HCT116 (cell line): ENCODE measurements at regions not wholly inside any gene's neighbourhood (a gene's known extent, or its start where the extent isn't known, plus 50 kb on each side); places are given as distances from the start of the nearest gene placed in this dataset.

Experiments used
- ATAC-seq: fragments of 200-7000 bp; cut with Tn5 transposase; 2 replicates; pipeline ENCODE4 v1.9.1; 2020; ENCODE audit warnings: mild to moderate bottlenecking, moderate library complexity
- BruUV-seq: library from RNA; stranded (reverse); fragments of 400-500 nt; replicated peaks from 2 replicates; lab custom pipeline; 2021; lab: Mats Ljungman, UMichigan
- CTCF ChIA-PET: fragments of 300-600 bp; sonication (Branson Sonifier 250); formaldehyde crosslinking; loops from one replicate; lab custom pipeline; 2021; ENCODE audit warnings: antibody characterized with exemption; lab: Charles Lee
- POLR2A ChIA-PET: fragments of 300-600, 350-600 bp; sonication (Branson Sonifier 250); formaldehyde crosslinking; loops from one replicate; lab custom pipeline; 2021; ENCODE audit warnings: antibody characterized with exemption; lab: Charles Lee
- RAD21 ChIA-PET, 2 experiments: fragments of 300-600 bp; sonication (Branson Sonifier 250); formaldehyde crosslinking; loops; one replicate each; lab custom pipeline; 2023; ENCODE audit warnings: low total read pairs in 2 of 2; ENCODE audit not compliant: uncharacterized antibody in 2 of 2, unreplicated experiment in 2 of 2, low non-redundant PET in 1 of 2; lab: Charles Lee
- DNase-seq: peaks from one replicate; pipeline ENCODE4 v3.0.0-alpha.2; 2010; ENCODE audit warnings: low read depth, low spot score
- H2AFZ ChIP-seq: fragments of 200-600 bp; shearing (Covaris generic), sonication (generic); 2 replicates; pipeline ENCODE4 v1.6.1; 2017; ENCODE audit warnings: low read depth, mixed run types, mixed read lengths, antibody characterized with exemption, low read length; ENCODE audit not compliant: poor library complexity, severe bottlenecking
- H3K27ac ChIP-seq: 2 replicates; pipeline ENCODE4 v1.5.1; 2012; ENCODE audit warnings: low read depth, low read length
- H3K27me3 ChIP-seq: fragments of 200-600 bp; sonication (generic); 2 replicates; pipeline ENCODE4 v1.6.1; 2016; ENCODE audit warnings: mixed run types, low read length, mixed read lengths; ENCODE audit not compliant: insufficient read depth
- H3K36me3 ChIP-seq, 2 experiments: fragments of 200-500 bp in 1 of 2; fragments of 200-600 bp in 1 of 2; sonication (Bioruptor generic) in 1 of 2; sonication (generic) in 1 of 2; 2 replicates each; pipeline versions ENCODE4 v1.5.1 to v1.6.1; 2014 to 2016; ENCODE audit warnings: low read length in 2 of 2, inconsistent platforms in 1 of 2, mixed read lengths in 1 of 2, mixed run types in 1 of 2; ENCODE audit not compliant: insufficient read depth in 2 of 2, control insufficient read depth in 1 of 2
- H3K4me1 ChIP-seq, 2 experiments: fragments of 200-600 bp in 1 of 2; sonication (generic) in 1 of 2; 2 replicates each; pipeline versions ENCODE4 v1.5.1 to v1.6.1; 2012 to 2017; ENCODE audit warnings: low read length in 2 of 2, inconsistent platforms in 1 of 2, mild to moderate bottlenecking in 1 of 2, mixed read lengths in 1 of 2, mixed run types in 1 of 2, moderate library complexity in 1 of 2; ENCODE audit not compliant: insufficient read depth in 2 of 2, control insufficient read depth in 1 of 2
- H3K4me2 ChIP-seq: fragments of 200-600 bp; sonication (generic); 2 replicates; pipeline ENCODE4 v1.6.1; 2017; ENCODE audit warnings: mixed run types, low read length, mixed read lengths
- H3K4me3 ChIP-seq, 2 experiments: fragments of 200-600 bp in 1 of 2; sonication (generic) in 1 of 2; replicated peaks in 1 of 2; 2 replicates each; pipeline ENCODE4 v1.5.1; 2011 to 2016; ENCODE audit warnings: low read length in 2 of 2, control low read depth in 1 of 2, low read depth in 1 of 2, mild to moderate bottlenecking in 1 of 2, mixed read lengths in 1 of 2, mixed run types in 1 of 2
- H3K79me2 ChIP-seq: fragments of 200-600 bp; sonication (generic); 2 replicates; pipeline ENCODE4 v1.6.1; 2017; ENCODE audit warnings: mild to moderate bottlenecking, mixed run types, low read length, moderate library complexity, mixed read lengths; ENCODE audit not compliant: insufficient read depth
- H3K9ac ChIP-seq: fragments of 200-600 bp; sonication (generic); 2 replicates; pipeline ENCODE4 v1.6.1; 2016; ENCODE audit warnings: low read length, mixed read lengths
- H3K9me2 ChIP-seq: fragments of 200-600 bp; sonication (generic), shearing (Covaris generic); 2 replicates; pipeline ENCODE4 v1.6.1; 2017; ENCODE audit warnings: mixed run types, mild to moderate bottlenecking, moderate library complexity; ENCODE audit not compliant: insufficient read depth
- H3K9me3 ChIP-seq, 2 experiments: fragments of 200-500 bp in 1 of 2; fragments of 200-600 bp in 1 of 2; sonication (Bioruptor generic) in 1 of 2; sonication (generic) in 1 of 2; 2 replicates each; pipeline ENCODE4 v1.6.1; 2014 to 2017; ENCODE audit warnings: low read length in 2 of 2, mixed read lengths in 2 of 2, inconsistent platforms in 1 of 2, low read depth in 1 of 2, mild to moderate bottlenecking in 1 of 2, mixed run types in 1 of 2, moderate library complexity in 1 of 2; ENCODE audit not compliant: control insufficient read depth in 1 of 2, insufficient read depth in 1 of 2
- H4K20me1 ChIP-seq: fragments of 200-600 bp; sonication (generic), shearing (Covaris generic); 2 replicates; pipeline ENCODE4 v1.6.1; 2017; ENCODE audit warnings: mixed run types, mild to moderate bottlenecking, moderate library complexity; ENCODE audit not compliant: insufficient read depth
- CTCF ChIP-seq, 3 experiments: fragments of 200-600 bp in 1 of 3; sonication (generic) in 1 of 3; IDR thresholded peaks in 2 of 3; conservative IDR thresholded peaks in 1 of 3; 2 replicates each; pipeline ENCODE4 v1.5.1; 2012 to 2017; ENCODE audit warnings: low read depth in 2 of 3, low read length in 2 of 3, antibody characterized with exemption in 1 of 3, borderline replicate concordance in 1 of 3, control low read depth in 1 of 3, mild to moderate bottlenecking in 1 of 3, mixed read lengths in 1 of 3, mixed run types in 1 of 3, moderate library complexity in 1 of 3; ENCODE audit not compliant: insufficient read depth in 1 of 3
- EGR1 ChIP-seq: IDR thresholded peaks from 2 replicates; pipeline ENCODE4 v1.6.1; 2012; ENCODE audit warnings: low read depth
- ELF1 ChIP-seq: IDR thresholded peaks from 2 replicates; pipeline ENCODE4 v1.6.1; 2012; ENCODE audit warnings: low read depth, borderline replicate concordance
- EZH2 ChIP-seq: fragments of 200-600 bp; sonication (generic); IDR thresholded peaks from 2 replicates; pipeline ENCODE4 v1.6.1; 2017; ENCODE audit warnings: antibody characterized with exemption, mixed run types
- EZH2phosphoT487 ChIP-seq: fragments of 200-600 bp; IDR thresholded peaks from 2 replicates; pipeline ENCODE4 v1.6.1; 2018; ENCODE audit warnings: antibody characterized with exemption, borderline replicate concordance
- FOSL1 ChIP-seq: IDR thresholded peaks from 2 replicates; pipeline ENCODE4 v1.6.1; 2012; ENCODE audit warnings: low read depth
- RAD21 ChIP-seq: IDR thresholded peaks from 2 replicates; pipeline ENCODE4 v1.6.1; 2012; ENCODE audit warnings: low read depth, mild to moderate bottlenecking
- SIN3A ChIP-seq: IDR thresholded peaks from 2 replicates; pipeline ENCODE4 v1.6.1; 2012; ENCODE audit warnings: low read depth
- SP1 ChIP-seq: IDR thresholded peaks from 2 replicates; pipeline ENCODE4 v1.6.1; 2012; ENCODE audit warnings: low read depth
- SRF ChIP-seq: IDR thresholded peaks from 2 replicates; pipeline ENCODE4 v1.6.1; 2012; ENCODE audit warnings: low read depth
- YY1 ChIP-seq: IDR thresholded peaks from 2 replicates; pipeline ENCODE4 v1.6.1; 2011; ENCODE audit warnings: low read length, low read depth, moderate library complexity, mild to moderate bottlenecking; ENCODE audit not compliant: insufficient replicate concordance; ENCODE audit errors: extremely low read depth
- ZBTB33 ChIP-seq: IDR thresholded peaks from 2 replicates; pipeline ENCODE4 v1.6.1; 2011; ENCODE audit warnings: mild to moderate bottlenecking, low read length, moderate library complexity; ENCODE audit not compliant: insufficient replicate concordance; ENCODE audit errors: extremely low read depth
- ZFX ChIP-seq: fragments of 450-650 bp; IDR thresholded peaks from 2 replicates; pipeline ENCODE4 v1.6.1; 2017
- intact Hi-C: fragments of 100-400 bp; cut with micrococcal nuclease; formaldehyde crosslinking; loops from 2 replicates; pipeline ENCODE4 v1.10.0; 2022

DNA sequence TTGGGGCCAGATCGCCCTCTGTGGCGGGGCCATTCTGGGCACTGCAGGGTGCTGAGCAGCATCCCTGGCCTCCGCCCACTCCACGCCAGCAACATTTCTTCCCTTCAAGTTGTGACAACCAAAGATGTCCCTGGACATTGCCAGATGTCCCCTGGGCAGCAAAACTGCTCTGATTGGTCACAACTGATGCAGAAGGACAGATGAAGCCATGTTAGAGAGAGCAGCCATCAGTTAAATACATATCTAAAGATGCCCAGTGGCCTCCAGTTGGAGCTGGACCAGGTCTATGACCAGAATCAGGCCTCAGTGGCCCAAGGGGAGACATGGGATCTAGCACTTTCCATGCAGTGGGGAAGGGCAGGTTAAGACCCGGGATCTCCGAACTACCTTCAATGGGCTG lies 125.7 kb downstream of the PTPRS start:
- H4K20me1 ChIP-seq: no peaks in the 10 kb centered on the region
- DNase-seq (no peak), ATAC-seq (no peak)
- H3K9ac ChIP-seq: no peak overlapping the region
- intact Hi-C loops: no loop called here
- H3K27ac ChIP-seq: no peak overlapping the region
- H3K9me2 ChIP-seq: no peaks in the 10 kb centered on the region
- CTCF ChIA-PET: no interaction called here
- no peak overlapping the region for H2AFZ ChIP-seq
- POLR2A ChIA-PET: no interaction called here
- H3K4me2 ChIP-seq: no peak overlapping the region
- no peaks in the 10 kb centered on the region for H3K9me3 ChIP-seq
- no peaks in the 10 kb centered on the region for H3K4me1 ChIP-seq
- RAD21 ChIA-PET: no interaction called here
- TF ChIP-seq EGR1: no peak
- TF ChIP-seq SP1: no peak
- no TSS peak for BruUV-seq
- H3K36me3 ChIP-seq: peaks cover 25 to 54% of the 10 kb centered on the region in 2 experiments; a peak in 3 of 4 replicates
- no peak overlapping the region for H3K4me3 ChIP-seq
- H3K27me3 ChIP-seq: no peaks in the 10 kb centered on the region
- no peaks in the 10 kb centered on the region for H3K79me2 ChIP-seq

DNA sequence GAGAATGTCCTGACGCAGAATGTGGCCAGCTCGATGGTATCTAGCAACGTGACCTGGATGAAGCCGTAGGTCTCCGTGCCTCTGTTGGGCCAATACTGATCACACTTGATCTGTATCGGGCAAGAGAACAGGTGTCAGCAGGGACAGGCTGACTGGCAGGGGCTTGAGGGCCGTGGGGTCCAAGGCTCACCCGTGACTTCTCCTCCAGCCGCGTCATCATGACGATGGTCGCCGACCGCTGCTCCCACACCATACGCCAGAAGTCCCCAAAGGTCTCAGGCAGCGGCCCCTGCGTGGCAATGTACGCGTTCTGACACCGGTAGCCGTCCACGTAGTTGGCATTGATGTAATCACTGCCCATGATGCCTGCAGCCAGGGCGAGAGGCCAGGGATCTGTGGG lies 126.2 kb downstream of the PTPRS start:
- H3K9ac ChIP-seq: no peak overlapping the region
- ChIA-PET POLR2A (no interaction called here), CTCF (no interaction called here), RAD21 (no interaction called here)
- intact Hi-C loops: no loop called here
- no peak overlapping the region for H3K27ac ChIP-seq
- H3K4me1 ChIP-seq: no peaks in the 10 kb centered on the region
- no peaks in the 10 kb centered on the region for H3K27me3 ChIP-seq
- BruUV-seq: no TSS peak
- H3K36me3 ChIP-seq: peaks cover 25 to 57% of the 10 kb centered on the region in 2 experiments; a peak in 3 of 4 replicates
- H2AFZ ChIP-seq: no peak overlapping the region
- H3K79me2 ChIP-seq: no peaks in the 10 kb centered on the region
- TF ChIP-seq FOSL1: no peak
- TF ChIP-seq EZH2phosphoT487: no peak
- no peak for TF ChIP-seq CTCF (IDR thresholded peaks at IDR 0.05 in 2 of 3, conservative IDR thresholded peaks at IDR 0.05 in 1 of 3; ENCODE audit: borderline replicate concordance in 1 of 3, insufficient read depth in 1 of 3, low read depth in 2 of 3, low read length in 2 of 3)
- TF ChIP-seq RAD21: no peak
- TF ChIP-seq ZFX: no peak
- TF ChIP-seq EZH2: no peak
- no peak for TF ChIP-seq ZBTB33
- no peak for TF ChIP-seq SIN3A
- no peak for TF ChIP-seq SRF
- TF ChIP-seq YY1: no peak
- no peak for TF ChIP-seq ELF1
- ATAC-seq (no peak), DNase-seq (no peak)
- H3K4me2 ChIP-seq: no peak overlapping the region
- no peaks in the 10 kb centered on the region for H4K20me1 ChIP-seq
- no peaks in the 10 kb centered on the region for H3K9me3 ChIP-seq
- H3K4me3 ChIP-seq: no peak overlapping the region
- H3K9me2 ChIP-seq: no peaks in the 10 kb centered on the region
